IMR-90 (cell line): ENCODE measurements at regions not wholly inside any gene's neighbourhood (a gene's known extent, or its start where the extent isn't known, plus 50 kb on each side); places are given as distances from the start of the nearest gene placed in this dataset.

Experiments used
- ATAC-seq: fragments of 200-7000 bp; cut with Tn5 transposase; 2 replicates; pipeline ENCODE4 v1.9.1; 2020; ENCODE audit warnings: low read depth, mild to moderate bottlenecking, moderate library complexity
- BruUV-seq: library from RNA; stranded (reverse); fragments of 400-500 nt; replicated peaks from 2 replicates; lab custom pipeline; 2021; lab: Mats Ljungman, UMichigan
- CTCF ChIA-PET: fragments of 300-600 bp; formaldehyde crosslinking; extraction: SDS; loops from one replicate; lab custom pipeline; 2021; ENCODE audit warnings: antibody characterized with exemption; lab: Yijun Ruan, JAX
- POLR2A ChIA-PET: fragments of 300-600 bp; sonication (Branson Sonifier 250); formaldehyde crosslinking; loops from one replicate; lab custom pipeline; 2022; ENCODE audit warnings: antibody characterized with exemption; ENCODE audit not compliant: unreplicated experiment; lab: Charles Lee
- DNase-seq: peaks from one replicate; pipeline ENCODE4 v3.0.0; 2013
- H2AFZ ChIP-seq: replicated peaks from 2 replicates; pipeline ENCODE3; 2013; ENCODE audit warnings: low read length, mild to moderate bottlenecking; ENCODE audit not compliant: poor library complexity
- H2AK5ac ChIP-seq: 2 replicates; pipeline ENCODE4 v1.6.1; 2013; ENCODE audit warnings: low read depth, low read length, inconsistent platforms
- H2AK9ac ChIP-seq: replicated peaks from 2 replicates; pipeline ENCODE3; 2013; ENCODE audit warnings: mild to moderate bottlenecking, low read depth, low read length, moderate library complexity; ENCODE audit not compliant: poor library complexity
- H2BK120ac ChIP-seq: 2 replicates; pipeline ENCODE4 v1.6.1; 2013; ENCODE audit warnings: low read depth, low read length, inconsistent platforms
- H2BK15ac ChIP-seq: 3 replicates; pipeline ENCODE4 v1.6.1; 2013; ENCODE audit warnings: low read depth, low read length, inconsistent platforms
- H2BK20ac ChIP-seq: 2 replicates; pipeline ENCODE4 v1.6.1; 2013; ENCODE audit warnings: low read depth, mild to moderate bottlenecking, inconsistent platforms, low read length, moderate library complexity
- H2BK5ac ChIP-seq: 2 replicates; pipeline ENCODE4 v1.6.1; 2013; ENCODE audit warnings: mild to moderate bottlenecking, low read depth, low read length, inconsistent platforms; ENCODE audit not compliant: poor library complexity, severe bottlenecking
- H3K14ac ChIP-seq: replicated peaks from 2 replicates; pipeline ENCODE4 v1.6.1; 2013; ENCODE audit warnings: low read depth, low read length, inconsistent platforms
- H3K18ac ChIP-seq: 2 replicates; pipeline ENCODE4 v1.6.1; 2013; ENCODE audit warnings: low read depth, low read length, control low read depth
- H3K23ac ChIP-seq: 2 replicates; pipeline ENCODE4 v1.6.1; 2013; ENCODE audit warnings: low read depth, low read length, inconsistent platforms
- H3K27ac ChIP-seq: 2 replicates; pipeline ENCODE4 v1.5.1; 2013; ENCODE audit warnings: mild to moderate bottlenecking, control low read depth, low read length; ENCODE audit not compliant: insufficient read depth
- H3K27me3 ChIP-seq: 2 replicates; pipeline ENCODE4 v1.6.1; 2013; ENCODE audit warnings: low read length; ENCODE audit not compliant: control insufficient read depth, insufficient read depth
- H3K36me3 ChIP-seq: 2 replicates; pipeline ENCODE4 v1.6.1; 2013; ENCODE audit warnings: low read length, mixed read lengths; ENCODE audit not compliant: control insufficient read depth, insufficient read depth
- H3K4ac ChIP-seq: 2 replicates; pipeline ENCODE4 v1.6.1; 2013; ENCODE audit warnings: low read depth, low read length, inconsistent platforms
- H3K4me1 ChIP-seq: 2 replicates; pipeline ENCODE4 v1.6.1; 2013; ENCODE audit warnings: low read length, mixed read lengths; ENCODE audit not compliant: control insufficient read depth, insufficient read depth
- H3K4me2 ChIP-seq: 2 replicates; pipeline ENCODE4 v1.6.1; 2013; ENCODE audit warnings: low read depth, mild to moderate bottlenecking, control low read depth, low read length, moderate library complexity
- H3K4me3 ChIP-seq: 2 replicates; pipeline ENCODE4 v1.5.1; 2013; ENCODE audit warnings: low read depth, mild to moderate bottlenecking, control low read depth, low read length, moderate library complexity; ENCODE audit not compliant: insufficient read depth
- H3K56ac ChIP-seq: 2 replicates; pipeline ENCODE4 v1.6.1; 2013; ENCODE audit warnings: low read length, inconsistent platforms; ENCODE audit not compliant: insufficient read depth; ENCODE audit errors: extremely low read depth
- H3K79me1 ChIP-seq, 2 experiments: 2 replicates each; pipeline ENCODE4 v1.6.1; 2013; ENCODE audit warnings: low read length in 2 of 2, inconsistent platforms in 1 of 2, low read depth in 1 of 2
- H3K9ac ChIP-seq: 2 replicates; pipeline ENCODE4 v1.6.1; 2013; ENCODE audit warnings: low read depth, low read length, control low read depth
- H3K9me1 ChIP-seq: 2 replicates; pipeline ENCODE4 v1.6.1; 2013; ENCODE audit warnings: low read length, inconsistent platforms; ENCODE audit not compliant: insufficient read depth
- H3K9me3 ChIP-seq: 2 replicates; pipeline ENCODE4 v1.6.1; 2013; ENCODE audit warnings: low read length; ENCODE audit not compliant: control insufficient read depth, insufficient read depth
- H4K20me1 ChIP-seq: 2 replicates; pipeline ENCODE4 v1.6.1; 2013; ENCODE audit warnings: low read length, inconsistent platforms; ENCODE audit not compliant: insufficient read depth
- H4K5ac ChIP-seq: 2 replicates; pipeline ENCODE4 v1.6.1; 2013; ENCODE audit warnings: mild to moderate bottlenecking, low read depth, low read length, control low read depth
- H4K8ac ChIP-seq, 2 experiments: 2 replicates each; pipeline ENCODE4 v1.6.1; 2013; ENCODE audit warnings: low read depth in 2 of 2, low read length in 2 of 2, control low read depth in 1 of 2, inconsistent platforms in 1 of 2
- H4K91ac ChIP-seq: 2 replicates; pipeline ENCODE4 v1.6.1; 2013; ENCODE audit warnings: low read depth, low read length, inconsistent platforms; ENCODE audit not compliant: insufficient read depth
- BHLHE40 ChIP-seq: fragments of 150-350 bp; IDR thresholded peaks from 2 replicates; pipeline ENCODE4 v1.6.1; 2016; ENCODE audit warnings: mild to moderate bottlenecking, low read depth, low read length
- CHD1 ChIP-seq: IDR thresholded peaks from 2 replicates; pipeline ENCODE4 v1.6.1; 2012; ENCODE audit warnings: low read depth, low read length, improper control_type of control experiment
- ELK1 ChIP-seq: fragments of 150-350 bp; IDR thresholded peaks from 2 replicates; pipeline ENCODE4 v1.6.1; 2016; ENCODE audit warnings: low read depth, mild to moderate bottlenecking, low read length, moderate library complexity, borderline replicate concordance
- FOS ChIP-seq: fragments of 150-350 bp; IDR thresholded peaks from 2 replicates; pipeline ENCODE4 v1.6.1; 2016; ENCODE audit warnings: low read depth, low read length
- MAFK ChIP-seq: IDR thresholded peaks from 2 replicates; pipeline ENCODE4 v1.6.1; 2012; ENCODE audit warnings: low read depth, low read length, improper control_type of control experiment
- MAZ ChIP-seq: IDR thresholded peaks from 2 replicates; pipeline ENCODE4 v1.6.1; 2012; ENCODE audit warnings: low read depth, mild to moderate bottlenecking, low read length, improper control_type of control experiment, moderate library complexity, borderline replicate concordance
- MXI1 ChIP-seq: IDR thresholded peaks from 2 replicates; pipeline ENCODE4 v1.6.1; 2012; ENCODE audit warnings: low read depth, mild to moderate bottlenecking, low read length, moderate library complexity, borderline replicate concordance
- NFE2L2 ChIP-seq: fragments of 150-350 bp; IDR thresholded peaks from 2 replicates; pipeline ENCODE4 v1.6.1; 2016; ENCODE audit warnings: low read depth, mild to moderate bottlenecking, low read length
- RCOR1 ChIP-seq: IDR thresholded peaks from 2 replicates; pipeline ENCODE4 v1.6.1; 2012; ENCODE audit warnings: mild to moderate bottlenecking, low read length, improper control_type of control experiment; ENCODE audit not compliant: insufficient replicate concordance
- RFX5 ChIP-seq: IDR thresholded peaks from 2 replicates; pipeline ENCODE4 v1.8.0; 2012; ENCODE audit warnings: low read depth, mild to moderate bottlenecking, low read length, moderate library complexity
- SMC3 ChIP-seq: fragments of 150-350 bp; IDR thresholded peaks from 2 replicates; pipeline ENCODE4 v1.6.1; 2016; ENCODE audit warnings: low read depth, mild to moderate bottlenecking, antibody characterized with exemption, low read length, moderate library complexity
- USF2 ChIP-seq: fragments of 150-350 bp; IDR thresholded peaks from 2 replicates; pipeline ENCODE4 v1.6.1; 2017; ENCODE audit warnings: mild to moderate bottlenecking, antibody characterized with exemption, low read length, low read depth
- dilution Hi-C: fragments of 300-500 bp; cut with HindIII; formaldehyde crosslinking; loops from one replicate; pipeline ENCODE4 v1.14.3; 2018; ENCODE audit warnings: low sequenced_read_pairs; ENCODE audit not compliant: unreplicated experiment
- in situ Hi-C: fragments of 300-500 bp; cut with MboI; formaldehyde crosslinking; loops from 3 replicates; pipeline ENCODE4 v1.14.3; 2019; ENCODE audit warnings: low sequenced_read_pairs, inconsistent platforms, mixed read lengths
- intact Hi-C: fragments of 100-400 bp; cut with micrococcal nuclease; formaldehyde crosslinking; loops from 2 replicates; pipeline ENCODE4 v1.10.0; 2022
- TF ChIP-seq, protein P1 (sequence below): conservative IDR thresholded peaks from 2 replicates; pipeline ENCODE4 v1.5.1; 2012; ENCODE audit warnings: mild to moderate bottlenecking, low read depth, low read length, improper control_type of control experiment

DNA sequence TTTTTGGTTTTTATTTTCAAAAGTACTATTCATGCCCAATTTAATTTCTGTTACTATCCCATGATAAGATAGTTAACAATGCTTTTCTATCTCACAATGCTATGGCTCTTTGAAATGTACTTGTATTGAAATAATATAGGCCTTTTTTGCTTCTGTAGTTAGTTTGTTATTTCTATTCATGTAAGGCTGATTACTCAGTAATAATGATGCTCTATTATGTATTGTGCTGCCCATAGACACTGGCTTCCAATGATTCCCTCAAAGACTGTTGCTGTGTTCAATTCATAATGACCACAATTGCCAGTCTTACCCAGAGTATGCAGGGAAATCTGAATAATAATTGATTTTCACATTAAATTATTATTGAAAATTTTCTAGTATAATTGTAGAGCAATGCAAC lies 155.5 kb upstream of the POT1 start:
- Histone ChIP-seq H3K4me1 (no peaks in the 10 kb centered on the region), H2BK15ac (no peak overlapping the region), H4K20me1 (no peaks in the 10 kb centered on the region), H3K14ac (no peak overlapping the region), H3K27me3 (no peaks in the 10 kb centered on the region), H3K36me3 (no peaks in the 10 kb centered on the region), H3K23ac (no peak overlapping the region), H4K8ac (no peak overlapping the region), H3K4ac (no peak overlapping the region), H4K91ac (no peak overlapping the region), H2AK9ac (no peak overlapping the region), H3K56ac (no peak overlapping the region), H3K4me3 (no peak overlapping the region), H2BK120ac (no peak overlapping the region), H3K79me1 (no peaks in the 10 kb centered on the region), H3K4me2 (no peak overlapping the region), H3K9ac (no peak overlapping the region), H2AK5ac (no peak overlapping the region), H3K27ac (no peak overlapping the region), H3K9me3 (no peaks in the 10 kb centered on the region), H4K5ac (no peak overlapping the region), H2BK5ac (no peak overlapping the region), H2AFZ (no peak overlapping the region), H2BK20ac (no peak overlapping the region), H3K9me1 (no peaks in the 10 kb centered on the region), H3K18ac (no peak overlapping the region)
- BruUV-seq = no TSS peak
- DNase-seq (no peak), ATAC-seq (no peak)
- intact Hi-C loops = no loop called here
- TF ChIP-seq ELK1 = no peak
- TF ChIP-seq MAFK = no peak
- no peak for TF ChIP-seq RFX5
- no peak for TF ChIP-seq BHLHE40
- TF ChIP-seq MAZ = no peak
- TF ChIP-seq FOS = no peak
- TF ChIP-seq RCOR1 = no peak
- TF ChIP-seq USF2 = no peak
- no peak for TF ChIP-seq CHD1
- TF ChIP-seq, protein P1, sequence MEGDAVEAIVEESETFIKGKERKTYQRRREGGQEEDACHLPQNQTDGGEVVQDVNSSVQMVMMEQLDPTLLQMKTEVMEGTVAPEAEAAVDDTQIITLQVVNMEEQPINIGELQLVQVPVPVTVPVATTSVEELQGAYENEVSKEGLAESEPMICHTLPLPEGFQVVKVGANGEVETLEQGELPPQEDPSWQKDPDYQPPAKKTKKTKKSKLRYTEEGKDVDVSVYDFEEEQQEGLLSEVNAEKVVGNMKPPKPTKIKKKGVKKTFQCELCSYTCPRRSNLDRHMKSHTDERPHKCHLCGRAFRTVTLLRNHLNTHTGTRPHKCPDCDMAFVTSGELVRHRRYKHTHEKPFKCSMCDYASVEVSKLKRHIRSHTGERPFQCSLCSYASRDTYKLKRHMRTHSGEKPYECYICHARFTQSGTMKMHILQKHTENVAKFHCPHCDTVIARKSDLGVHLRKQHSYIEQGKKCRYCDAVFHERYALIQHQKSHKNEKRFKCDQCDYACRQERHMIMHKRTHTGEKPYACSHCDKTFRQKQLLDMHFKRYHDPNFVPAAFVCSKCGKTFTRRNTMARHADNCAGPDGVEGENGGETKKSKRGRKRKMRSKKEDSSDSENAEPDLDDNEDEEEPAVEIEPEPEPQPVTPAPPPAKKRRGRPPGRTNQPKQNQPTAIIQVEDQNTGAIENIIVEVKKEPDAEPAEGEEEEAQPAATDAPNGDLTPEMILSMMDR = no peak
- TF ChIP-seq MXI1 = no peak
- TF ChIP-seq NFE2L2 = no peak
- TF ChIP-seq SMC3 = no peak
- POLR2A ChIA-PET = no interaction called here
- in situ Hi-C loops = no loop called here
- dilution Hi-C loops = no loop called here
- CTCF ChIA-PET = no interaction called here
